ENCODE measurements at regions not wholly inside any gene's neighbourhood (a gene's known extent, or its start where the extent isn't known, plus 50 kb on each side); places are given as distances from the start of the nearest gene placed in this dataset.

- no peak overlapping the region for H3K27ac ChIP-seq
- DNase-seq (ENCODE audit: low spot score): no peak
- no peaks in the 10 kb centered on the region for H3K4me1 ChIP-seq (replicated peaks)
- 86% methylated on average over 1 of the region's 1 CpG for WGBS
- H3K36me3 ChIP-seq: no peaks in the 10 kb centered on the region
- no peak overlapping the region for H3K4me3 ChIP-seq
- no peaks in the 10 kb centered on the region for H3K9me3 ChIP-seq
- intact Hi-C loops (cut with DNase I): no loop called here
- TF ChIP-seq CTCF (IDR thresholded peaks at IDR 0.05): no peak
- no peak for TF ChIP-seq POLR2AphosphoS5 (IDR thresholded peaks at IDR 0.05)
- TF ChIP-seq POLR2A (IDR thresholded peaks at IDR 0.05): no peak
- no peaks in the 10 kb centered on the region for H3K27me3 ChIP-seq (replicated peaks; ENCODE audit: insufficient read depth)
These were observed 292.9 kb upstream of the ROBO1 start for GRCh38 chr3:80060664-80061063.

DNA sequence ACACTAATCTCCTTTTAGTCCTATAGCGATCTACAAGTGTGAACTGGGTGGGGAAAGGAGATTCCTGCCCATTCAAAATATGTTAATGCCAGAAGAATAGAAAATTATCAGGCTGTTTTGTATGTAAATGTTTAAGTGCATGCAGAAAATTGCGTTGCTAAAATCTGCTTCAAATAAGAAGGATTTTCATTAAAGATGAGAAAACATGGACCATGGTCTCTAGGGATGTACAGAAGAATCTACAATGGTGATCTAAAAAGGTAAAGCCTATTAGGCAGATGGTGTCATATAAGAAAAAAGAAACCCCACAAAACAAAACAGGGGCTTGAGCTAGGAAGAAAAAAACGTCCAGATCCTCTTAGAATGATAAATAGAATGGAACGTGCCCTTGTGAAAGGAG, 287.5 kb upstream of the ROBO1 start:
- no peak for TF ChIP-seq CTCF (IDR thresholded peaks at IDR 0.05)
- no peak for TF ChIP-seq POLR2A (IDR thresholded peaks at IDR 0.05)
- TF ChIP-seq POLR2AphosphoS5 (IDR thresholded peaks at IDR 0.05): no peak
- intact Hi-C loops (cut with DNase I): no loop called here
- 59% methylated on average over 4 of the region's 4 CpGs for WGBS

GRCh38 chr3:80052271-80052670, 284.5 kb upstream of the ROBO1 start:
- Histone ChIP-seq H3K27ac (no peak overlapping the region), H3K4me1 (replicated peaks) (no peaks in the 10 kb centered on the region), H3K4me3 (no peak overlapping the region), H3K9me3 (no peaks in the 10 kb centered on the region), H3K27me3 (replicated peaks; ENCODE audit: insufficient read depth) (no peaks in the 10 kb centered on the region), H3K36me3 (no peaks in the 10 kb centered on the region)
- TF ChIP-seq POLR2AphosphoS5 (IDR thresholded peaks at IDR 0.05): no peak
- TF ChIP-seq POLR2A (IDR thresholded peaks at IDR 0.05): no peak
- no peak for TF ChIP-seq CTCF (IDR thresholded peaks at IDR 0.05)
- DNase-seq (ENCODE audit: low spot score): no peak
- intact Hi-C loops (cut with DNase I): no loop called here
- 96% methylated on average over 16 of the region's 16 CpGs for WGBS

More for the DNA sequence above, 287.5 kb upstream of the ROBO1 start:
- DNase-seq (ENCODE audit: low spot score): no peak
- Histone ChIP-seq H3K4me1 (replicated peaks) (no peaks in the 10 kb centered on the region), H3K4me3 (no peak overlapping the region), H3K27ac (no peak overlapping the region), H3K27me3 (replicated peaks; ENCODE audit: insufficient read depth) (no peaks in the 10 kb centered on the region), H3K36me3 (no peaks in the 10 kb centered on the region), H3K9me3 (no peaks in the 10 kb centered on the region)

DNA sequence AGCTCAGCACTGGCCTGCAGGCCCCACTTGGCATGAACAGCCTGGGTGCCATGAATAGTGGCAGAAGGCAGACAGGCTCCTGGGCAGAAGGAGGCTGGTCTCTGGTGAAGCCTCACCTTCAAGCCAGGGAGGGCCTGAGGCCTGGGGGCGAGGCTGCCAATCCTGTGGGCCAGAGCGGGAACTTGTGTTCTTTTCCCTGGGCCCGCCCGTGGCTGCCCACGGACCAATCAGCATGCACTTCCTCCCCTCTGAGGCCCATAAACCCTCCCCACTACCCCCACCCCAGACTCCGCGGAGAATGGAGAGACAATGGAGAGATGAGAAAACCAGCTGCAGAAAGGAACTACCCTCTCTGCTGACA, 283.8 kb upstream of the ROBO1 start:
- Histone ChIP-seq H3K9me3 (no peaks in the 10 kb centered on the region), H3K4me3 (no peak overlapping the region), H3K27ac (no peak overlapping the region), H3K27me3 (replicated peaks; ENCODE audit: insufficient read depth) (no peaks in the 10 kb centered on the region), H3K4me1 (replicated peaks) (no peaks in the 10 kb centered on the region), H3K36me3 (no peaks in the 10 kb centered on the region)
- DNase-seq (ENCODE audit: low spot score): no peak
- TF ChIP-seq POLR2A (IDR thresholded peaks at IDR 0.05) (no peak), CTCF (IDR thresholded peaks at IDR 0.05) (no peak), POLR2AphosphoS5 (IDR thresholded peaks at IDR 0.05) (no peak)
- intact Hi-C loops (cut with DNase I): no loop called here
- WGBS: 98% methylated on average over 7 of the region's 7 CpGs

DNA sequence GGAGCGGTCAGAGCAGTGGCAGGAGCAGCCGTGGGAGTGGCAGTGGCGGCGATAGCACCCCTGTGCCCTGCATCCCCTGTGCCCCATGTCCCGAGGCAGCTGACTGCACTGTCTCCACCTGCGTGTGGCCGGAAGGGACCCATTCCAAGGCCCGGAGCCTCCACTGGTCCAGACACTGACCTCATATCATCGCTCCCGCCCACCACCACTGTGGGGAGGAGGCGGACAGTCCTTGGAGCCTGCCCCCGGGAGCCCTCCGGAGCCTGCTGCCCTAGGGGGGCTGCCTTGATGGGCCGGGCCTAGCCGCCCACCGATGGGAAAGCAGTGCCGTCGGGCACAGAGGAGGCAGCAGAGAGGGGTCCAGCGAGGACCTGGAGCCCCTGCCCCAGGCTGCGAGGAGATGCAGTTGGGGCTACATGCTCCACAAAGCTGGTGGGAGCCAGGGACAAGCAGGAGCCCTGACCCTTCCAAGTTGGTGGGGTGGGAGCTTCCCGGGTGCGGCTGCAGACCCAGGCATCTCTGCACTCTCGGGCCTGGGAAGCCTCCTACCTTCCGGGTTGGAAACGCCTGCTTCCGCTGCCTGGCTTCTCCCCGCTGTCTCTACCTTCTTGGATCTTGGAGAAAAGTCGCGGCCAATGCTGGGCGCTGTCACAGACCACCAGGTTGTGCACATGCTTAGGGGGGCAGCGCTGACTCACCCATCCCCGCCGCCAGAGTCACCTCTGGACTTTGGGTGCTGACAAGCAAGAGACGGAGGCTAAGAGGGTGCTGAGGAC, 283.2 kb upstream of the ROBO1 start:
- H3K9me3 ChIP-seq: no peaks in the 10 kb centered on the region
- intact Hi-C loops (cut with DNase I): no loop called here
- WGBS: 92% methylated on average over 32 of the region's 34 CpGs
- H3K27ac ChIP-seq: no peak overlapping the region
- TF ChIP-seq CTCF (IDR thresholded peaks at IDR 0.05) (no peak), POLR2AphosphoS5 (IDR thresholded peaks at IDR 0.05) (no peak), POLR2A (IDR thresholded peaks at IDR 0.05) (no peak)
- DNase-seq (ENCODE audit: low spot score): no peak
- no peaks in the 10 kb centered on the region for H3K36me3 ChIP-seq
- no peaks in the 10 kb centered on the region for H3K4me1 ChIP-seq (replicated peaks)
- H3K27me3 ChIP-seq (replicated peaks; ENCODE audit: insufficient read depth): no peaks in the 10 kb centered on the region
- no peak overlapping the region for H3K4me3 ChIP-seq

Data from prostate gland (tissue), 2 donors.